Activated CD4-positive, CD25-positive, alpha-beta regulatory T cell treated with anti-CD3 and anti-CD28 coated beads, Interleukin-2, amount 50 U/mL, for 24 hours (primary cell): ENCODE measurements at regions not wholly inside any gene's neighbourhood (a gene's known extent, or its start where the extent isn't known, plus 50 kb on each side); places are given as distances from the start of the nearest gene placed in this dataset.
A peak's percentile ranks its signal among the peaks of the same experiment; 100 is the strongest.

Experiments
- ATAC-seq, 2 donors: fragments of 150-1000 bp; cut with Tn5 transposase; one replicate each; pipeline ENCODE4 v1.10.0; 2021; ENCODE audit warnings: mild to moderate bottlenecking in 1 of 2, moderate library complexity in 1 of 2

DNA sequence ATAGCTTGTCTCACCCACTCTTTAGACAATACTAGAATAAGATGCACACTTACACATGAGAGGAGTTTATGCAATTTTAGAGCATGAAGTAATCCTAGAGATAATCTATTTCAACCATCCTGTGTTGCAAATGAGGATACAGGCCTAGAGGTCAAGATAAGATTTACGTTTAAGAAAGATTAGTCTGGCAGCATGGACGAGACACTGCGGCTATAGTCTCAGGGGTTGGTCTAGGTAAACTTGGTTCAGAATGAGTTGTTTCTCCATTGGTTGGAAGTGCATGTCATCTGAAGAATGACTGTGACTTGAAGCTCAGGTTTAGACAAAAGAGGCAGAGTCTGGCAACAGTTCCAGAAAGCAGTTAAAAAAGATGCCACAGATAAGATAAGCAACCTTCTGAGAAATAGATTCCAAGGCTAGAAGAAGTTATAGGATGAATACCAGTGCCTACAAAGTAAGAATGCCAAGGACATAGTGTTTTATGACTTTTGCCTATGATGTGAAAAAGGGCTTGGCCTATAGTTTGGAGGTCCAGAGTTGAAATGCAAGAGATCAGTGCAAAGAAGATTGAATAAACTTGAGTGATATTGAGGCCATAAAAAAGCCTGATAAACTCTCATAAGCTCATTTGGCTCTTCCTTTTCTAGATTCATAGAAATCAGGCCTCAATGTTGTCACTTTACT, 631.0 kb downstream of the SQOR start:
- ATAC-seq, result no peak

DNA sequence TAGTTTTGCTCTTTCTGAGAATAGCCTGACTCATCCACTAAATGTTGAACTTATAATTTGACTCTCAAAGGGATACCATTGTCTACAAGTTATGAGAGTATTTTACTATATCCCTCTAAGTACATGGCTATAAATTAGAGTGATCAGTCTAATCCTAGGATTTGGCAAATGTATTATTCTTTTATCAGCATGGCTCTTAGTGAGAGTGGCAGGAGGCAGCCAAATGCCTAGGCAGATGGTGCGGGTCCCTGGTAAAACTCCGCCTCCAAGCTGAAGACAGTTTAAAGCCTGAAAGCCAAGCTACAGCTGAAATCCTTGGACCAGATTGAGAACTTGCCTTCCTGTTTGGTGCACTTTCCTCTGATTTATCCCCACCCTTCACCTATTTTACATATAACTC, 631.8 kb downstream of the SQOR start:
- ATAC-seq, result no peak

DNA sequence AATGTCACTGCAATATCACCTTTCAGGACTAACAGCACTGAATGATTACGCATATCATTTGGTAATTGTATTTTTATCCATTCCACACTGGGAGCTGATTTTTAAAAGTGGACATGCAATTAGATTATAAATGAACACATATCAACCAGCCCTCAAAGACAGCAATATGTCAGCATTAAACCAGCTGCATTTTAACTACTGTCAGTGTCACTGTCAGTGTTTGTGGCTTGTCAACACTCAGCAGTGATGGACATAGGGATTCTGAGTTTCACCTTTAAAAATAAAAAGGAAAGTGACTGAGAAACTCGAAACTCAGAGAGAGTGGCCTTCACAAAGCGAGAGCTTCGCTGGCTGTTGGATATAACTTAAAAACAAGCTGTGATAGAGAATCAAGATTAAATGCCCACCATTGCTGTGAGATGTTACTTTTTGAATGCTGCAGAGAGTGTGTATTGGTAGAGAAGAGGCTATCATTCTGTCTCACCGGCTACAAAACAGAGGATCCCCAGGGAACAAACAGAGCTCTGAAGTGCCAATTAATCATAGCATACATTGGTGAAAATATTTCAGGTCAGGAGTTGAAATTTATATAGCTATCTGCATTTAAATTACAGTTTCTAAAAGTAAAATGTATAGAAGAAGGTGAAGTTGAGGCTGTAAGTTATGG, 635.8 kb downstream of the SQOR start:
- no peak for ATAC-seq

DNA sequence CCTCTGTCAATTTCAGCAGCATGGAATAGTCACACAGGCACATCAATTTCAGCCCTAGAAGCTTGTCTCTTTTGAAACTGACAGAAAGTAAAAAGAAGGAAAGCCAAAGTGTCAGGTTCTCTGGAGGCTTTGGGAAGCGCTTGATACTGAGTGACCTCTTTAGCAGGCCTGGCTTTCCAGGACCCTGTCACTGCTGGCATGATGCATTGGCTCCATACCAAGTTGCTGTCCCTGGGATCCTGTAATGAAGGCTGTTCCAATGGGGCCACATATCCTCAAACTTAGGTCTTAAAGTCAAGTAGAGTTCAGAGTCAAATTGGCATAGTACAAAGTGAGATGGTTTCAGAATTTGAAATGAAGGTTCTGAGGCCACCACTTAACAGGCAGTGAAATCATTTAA, 640.9 kb downstream of the SQOR start:
- ATAC-seq, result no peak

DNA sequence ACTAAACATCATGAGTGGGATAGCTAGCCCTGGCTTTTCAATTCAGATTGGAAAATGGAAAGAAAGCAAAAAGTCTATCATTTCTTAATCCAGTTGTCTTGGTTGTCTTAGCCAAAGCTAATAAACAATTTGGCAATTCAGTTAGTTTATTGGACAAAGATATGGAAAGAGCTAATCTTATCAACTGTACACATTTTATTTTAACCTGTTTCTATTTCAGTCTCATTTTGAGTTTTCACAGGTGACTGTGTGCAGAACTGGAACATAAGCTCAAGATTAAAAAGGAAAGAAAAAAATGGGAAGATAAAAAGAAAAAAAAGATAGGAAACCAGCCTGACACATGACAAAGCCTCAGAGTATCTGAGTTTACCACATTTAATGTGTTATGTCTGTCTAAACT, 642.6 kb downstream of the SQOR start:
- ATAC-seq, result no peak

DNA sequence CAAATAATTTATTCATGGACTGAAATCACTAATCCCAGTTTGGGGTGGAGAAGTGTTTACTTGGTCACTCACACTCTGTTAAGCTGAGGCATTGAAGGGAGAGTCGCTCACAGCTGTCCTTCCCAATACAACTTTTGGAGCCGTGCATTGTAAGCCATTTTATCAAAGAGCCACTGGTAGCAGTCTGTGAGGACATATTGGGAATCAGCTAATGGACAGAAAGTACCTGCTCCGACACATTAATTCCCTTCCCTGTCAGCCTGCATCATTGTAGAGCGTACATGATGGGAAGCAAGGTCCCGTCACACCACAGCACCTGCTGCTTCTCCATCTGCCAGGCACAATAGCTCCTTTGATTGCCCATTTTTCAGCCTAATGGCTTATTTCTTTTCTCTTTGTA, 643.2 kb downstream of the SQOR start:
- no peak for ATAC-seq

DNA sequence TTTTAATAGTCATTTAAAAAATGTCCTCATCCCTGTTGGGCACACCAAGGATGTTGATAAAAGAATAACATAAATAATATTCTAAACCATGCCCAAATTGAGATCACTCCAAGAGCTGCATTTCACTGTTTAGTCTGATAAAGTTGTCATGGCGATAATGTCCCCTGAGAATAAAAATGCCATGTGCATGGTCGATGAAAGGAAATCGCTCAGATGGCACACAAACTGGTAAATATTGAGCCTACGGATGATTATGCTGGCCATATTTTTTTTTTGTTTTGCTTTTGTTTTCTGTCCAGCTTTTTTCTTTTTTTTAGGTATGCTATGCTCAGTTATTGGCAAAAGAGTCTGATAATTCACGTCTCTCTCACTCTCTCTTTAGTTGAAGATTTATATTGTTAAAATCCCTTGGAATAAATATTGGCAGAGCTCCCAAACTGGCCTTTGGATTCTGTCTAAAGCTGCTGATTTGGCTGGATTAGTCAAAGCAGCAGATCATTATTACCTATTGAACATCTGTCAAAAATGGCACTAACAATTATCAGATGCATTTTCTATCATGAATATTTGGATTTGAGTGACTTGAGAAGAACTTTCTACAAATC, 643.8 kb downstream of the SQOR start:
- ATAC-seq, result no peak

DNA sequence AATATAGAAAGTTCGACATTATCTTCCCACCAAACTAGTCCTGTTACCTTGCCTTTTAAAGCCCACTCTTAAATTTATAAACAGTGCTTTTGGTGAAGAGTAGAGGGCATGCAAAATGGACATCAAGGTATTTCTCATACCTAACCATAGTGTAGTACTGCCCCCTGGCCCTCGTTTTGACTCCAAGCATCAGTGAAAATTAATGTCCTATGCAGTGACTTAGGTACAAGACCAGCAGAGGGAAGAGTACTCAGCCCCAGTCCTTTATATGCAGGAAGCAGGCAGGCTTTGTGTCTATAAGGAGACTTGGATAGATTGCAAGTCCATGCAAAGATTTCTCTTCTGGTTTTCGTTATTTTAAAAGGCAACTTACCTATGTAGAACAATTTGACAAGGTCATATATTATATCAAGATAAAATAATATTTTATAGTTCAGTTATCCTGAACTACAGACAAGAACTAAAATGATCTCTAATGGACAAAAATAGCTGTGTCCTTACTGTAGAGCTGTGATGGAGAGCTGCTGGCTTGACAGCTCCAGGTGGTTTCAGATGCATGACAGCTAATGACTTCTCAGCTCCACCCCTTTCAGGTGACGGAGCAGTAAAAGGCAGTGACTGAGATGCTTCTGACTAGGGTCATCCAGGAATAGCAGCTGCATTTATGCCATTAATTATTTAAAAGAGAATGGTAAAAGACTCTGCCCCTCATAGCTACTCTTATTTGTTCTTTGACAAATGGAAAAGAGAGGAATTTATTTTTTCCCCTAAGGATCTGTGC, 646.1 kb downstream of the SQOR start:
- no peak for ATAC-seq

DNA sequence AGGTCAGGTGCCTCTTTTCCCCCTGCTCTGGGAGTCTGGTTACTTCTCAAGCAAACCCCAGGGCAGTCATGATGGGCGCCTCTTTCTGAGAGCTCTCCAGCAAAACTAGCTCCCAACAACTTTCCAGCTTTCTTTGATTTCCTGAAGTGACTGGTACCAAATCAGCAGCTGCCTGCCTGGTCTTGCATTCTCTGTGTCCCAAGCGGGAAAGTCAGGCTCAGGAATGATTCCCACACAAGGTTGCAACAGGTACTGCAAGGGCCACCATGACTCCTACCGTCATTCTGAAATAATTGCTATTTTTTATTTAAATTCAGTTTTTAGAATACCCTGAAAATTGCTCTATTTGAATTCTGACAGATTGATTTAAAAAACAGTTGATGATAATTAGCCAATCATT, 658.7 kb downstream of the SQOR start:
- no peak for ATAC-seq

DNA sequence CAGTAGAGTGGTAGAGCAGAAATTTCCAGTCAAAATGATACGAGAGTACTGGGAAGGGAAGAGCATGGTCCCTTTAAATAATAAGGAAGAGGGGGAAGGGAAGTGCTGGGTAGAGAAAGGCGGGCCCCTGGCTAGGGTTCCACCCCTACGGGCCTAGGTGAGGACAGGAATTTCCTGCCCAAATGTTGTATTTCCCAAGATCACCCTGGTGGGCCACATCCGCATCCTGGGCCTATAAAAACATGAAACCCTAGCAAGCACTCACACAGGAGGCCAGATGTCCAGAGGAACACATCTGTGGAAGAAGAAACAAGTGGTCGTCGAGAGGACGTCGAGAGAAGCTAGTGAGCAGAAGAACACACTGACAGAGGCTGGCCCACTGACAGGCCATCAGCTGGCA, 661.2 kb downstream of the SQOR start:
- ATAC-seq, result no peak

DNA sequence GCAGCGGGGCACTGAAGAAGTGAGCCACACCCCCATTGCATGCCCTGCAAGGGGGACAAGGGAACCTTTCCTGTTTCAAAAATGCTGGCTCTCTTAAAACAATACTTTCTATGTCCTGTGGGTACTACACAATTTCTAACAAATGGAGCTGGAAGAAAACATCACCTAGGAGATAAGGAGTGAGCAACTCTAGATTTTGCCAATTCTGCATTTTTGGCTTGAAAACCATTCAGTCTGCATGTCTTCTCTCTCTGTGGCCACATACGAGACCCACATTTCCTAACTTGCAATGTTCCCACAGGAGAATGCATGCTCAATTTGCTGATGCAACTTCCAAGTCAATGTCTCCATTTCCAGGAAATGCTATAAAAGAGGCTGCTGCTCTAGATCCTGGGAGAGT, 662.0 kb downstream of the SQOR start:
- ATAC-seq, result no peak

DNA sequence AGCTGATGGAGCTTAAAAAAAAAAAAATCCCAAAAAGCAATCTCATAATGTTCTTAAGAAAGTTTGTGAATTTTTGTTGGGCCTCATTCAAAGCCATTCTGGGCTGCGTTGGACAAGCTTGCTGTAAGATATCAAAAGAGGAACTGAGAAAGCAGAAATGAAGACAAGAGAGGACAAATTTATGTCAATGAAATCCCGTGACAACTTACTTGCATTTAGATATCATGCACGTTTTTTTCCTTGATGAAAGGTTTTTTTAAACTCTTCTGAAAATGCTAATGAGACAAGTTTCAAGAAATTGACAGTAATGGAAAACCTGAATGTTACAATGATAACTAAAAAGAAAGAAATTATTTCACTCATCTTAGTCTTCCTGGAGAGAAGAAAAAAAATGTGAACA, 662.9 kb downstream of the SQOR start:
- no peak for ATAC-seq

DNA sequence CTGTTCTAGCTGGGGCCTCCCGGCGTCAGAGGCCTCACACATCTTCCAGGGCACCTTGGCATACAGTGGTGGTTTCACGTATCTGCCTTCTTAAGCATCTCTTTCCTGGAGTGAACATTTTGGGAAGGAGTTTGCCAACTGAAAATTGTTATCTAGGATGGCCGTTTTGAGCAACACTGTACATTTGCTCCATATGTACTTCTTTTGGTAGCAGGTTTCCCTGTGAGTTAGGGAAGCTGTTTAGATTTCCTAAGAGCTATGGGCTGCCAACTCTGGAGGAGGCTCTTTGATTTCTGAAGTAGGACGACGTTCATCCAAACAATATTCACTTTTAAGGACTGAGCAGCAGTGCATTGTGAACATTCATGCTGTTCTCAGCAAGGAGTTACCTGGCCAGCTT, 665.9 kb downstream of the SQOR start:
- ATAC-seq, result no peak

DNA sequence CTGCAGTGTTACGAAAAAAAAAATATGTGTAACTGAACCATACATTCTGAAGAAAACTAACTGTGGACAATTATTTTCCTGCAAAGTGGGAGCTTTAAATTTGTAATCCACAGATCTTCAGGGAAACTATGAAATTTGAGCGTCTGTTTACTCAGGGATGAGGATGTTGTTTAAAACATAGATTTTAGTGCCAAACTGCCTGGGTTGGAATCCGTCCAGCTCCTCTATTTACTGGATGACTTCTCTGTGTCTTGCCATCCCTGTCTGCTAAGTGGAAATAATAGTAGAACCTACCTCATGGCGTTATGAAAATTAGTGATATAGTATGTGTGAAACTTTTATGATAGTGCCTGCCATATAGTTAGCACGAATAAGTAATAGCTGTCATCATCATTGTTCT, 666.5 kb downstream of the SQOR start:
- no peak for ATAC-seq

DNA sequence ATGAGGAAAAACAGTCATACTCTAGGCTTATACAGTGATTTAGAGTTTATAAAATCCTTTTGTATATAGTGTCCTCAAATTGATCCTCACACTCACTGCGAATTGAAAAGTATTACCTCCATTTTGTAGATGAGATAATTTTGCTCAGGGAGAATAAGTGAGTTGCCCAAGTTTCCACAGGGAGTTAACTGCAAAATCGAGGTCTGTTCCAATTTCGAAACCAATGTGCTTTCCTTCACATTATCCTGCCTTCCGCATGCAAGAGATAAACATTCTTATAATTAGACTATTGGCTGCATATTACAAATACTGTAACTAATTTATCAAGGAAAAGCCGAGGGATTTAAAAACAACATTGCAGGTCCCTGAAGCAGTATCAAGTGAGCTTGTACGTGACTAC, 667.0 kb downstream of the SQOR start:
- no peak for ATAC-seq

DNA sequence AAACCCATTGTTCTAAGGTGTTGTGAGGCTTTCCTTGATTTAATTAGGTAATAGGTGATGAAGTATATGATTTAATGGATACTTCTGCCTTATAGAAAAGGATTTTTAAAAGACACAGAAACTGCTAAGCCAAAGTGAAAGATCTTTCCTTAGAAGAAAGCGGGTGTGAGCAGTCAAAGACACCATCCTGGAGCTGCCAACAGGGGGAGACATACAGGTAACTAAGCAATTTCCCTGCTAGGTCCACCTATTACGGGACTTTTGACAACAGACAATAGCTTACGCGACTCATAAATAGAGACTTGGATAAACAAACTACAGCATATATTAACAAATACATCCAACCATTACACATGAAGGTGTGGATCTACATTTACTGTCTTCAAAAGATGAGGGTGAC, 669.5 kb downstream of the SQOR start:
- no peak for ATAC-seq

DNA sequence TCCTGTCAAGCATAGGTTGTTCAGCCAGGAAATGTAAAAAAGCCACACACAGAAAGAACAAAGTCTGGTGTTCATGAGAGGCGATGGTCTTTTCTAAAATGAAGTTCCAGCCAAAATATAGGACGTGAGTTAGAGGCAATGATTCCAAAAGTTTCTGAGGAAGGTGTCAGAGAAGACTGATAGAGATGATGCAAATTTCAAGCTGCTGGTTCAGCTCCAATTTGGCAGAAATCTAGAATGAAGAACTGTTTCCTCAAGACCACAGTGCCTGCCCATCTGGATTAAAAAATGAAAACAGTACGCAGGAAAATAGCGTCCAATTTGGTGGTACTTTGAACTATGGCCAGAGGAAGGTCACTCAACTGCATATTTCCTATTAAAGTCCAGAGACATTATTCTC, 672.9 kb downstream of the SQOR start:
- no peak for ATAC-seq

DNA sequence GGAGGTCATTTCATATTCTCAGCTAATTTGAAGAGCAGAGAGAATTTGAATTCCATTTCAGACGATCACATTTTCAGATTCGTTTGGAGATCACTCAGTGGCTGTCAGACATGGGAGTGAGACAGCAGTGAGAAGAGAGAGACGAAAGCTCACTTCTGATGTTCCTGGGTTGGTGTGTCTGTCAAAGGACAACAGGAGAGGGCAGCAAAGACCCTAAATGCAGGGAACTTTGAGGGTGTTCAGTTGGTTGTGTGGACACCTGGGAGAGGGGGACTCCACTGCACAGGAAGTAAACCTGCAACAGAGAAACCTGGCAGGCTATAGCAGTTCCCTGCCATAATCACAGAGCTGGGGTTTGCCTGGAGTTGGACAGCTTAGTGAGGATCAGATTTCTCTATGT, 675.1 kb downstream of the SQOR start:
- no peak for ATAC-seq

DNA sequence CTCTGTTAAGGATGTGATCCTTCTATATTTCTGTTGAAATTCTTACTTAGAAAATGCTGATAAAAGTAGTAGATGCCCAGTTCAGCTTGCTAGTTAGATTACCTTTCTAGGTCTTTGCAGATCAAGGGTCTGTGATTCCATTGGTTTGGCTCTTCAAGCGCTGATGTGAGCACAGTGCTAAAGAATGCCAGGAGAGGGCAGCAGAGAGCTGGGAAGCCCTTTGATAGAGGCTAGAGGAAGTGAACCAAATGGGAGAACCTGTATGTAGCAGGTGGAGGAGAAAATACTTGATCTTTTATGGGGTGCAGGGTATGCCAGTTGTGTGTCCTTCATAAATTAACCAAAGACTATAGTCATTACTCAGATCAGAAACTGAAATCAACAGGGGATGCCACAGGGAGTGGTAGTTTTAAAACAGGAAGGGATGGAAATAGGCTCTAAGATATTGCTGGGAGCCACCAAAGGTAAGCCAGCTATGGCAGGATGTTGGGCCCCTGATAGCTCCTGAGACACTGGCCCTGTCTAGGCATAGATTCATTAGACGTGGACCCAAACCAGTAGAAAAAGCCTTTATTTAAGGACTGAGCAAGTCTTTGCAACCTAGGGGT, 677.4 kb downstream of the SQOR start:
- peak; percentile 45 to 56 for ATAC-seq

DNA sequence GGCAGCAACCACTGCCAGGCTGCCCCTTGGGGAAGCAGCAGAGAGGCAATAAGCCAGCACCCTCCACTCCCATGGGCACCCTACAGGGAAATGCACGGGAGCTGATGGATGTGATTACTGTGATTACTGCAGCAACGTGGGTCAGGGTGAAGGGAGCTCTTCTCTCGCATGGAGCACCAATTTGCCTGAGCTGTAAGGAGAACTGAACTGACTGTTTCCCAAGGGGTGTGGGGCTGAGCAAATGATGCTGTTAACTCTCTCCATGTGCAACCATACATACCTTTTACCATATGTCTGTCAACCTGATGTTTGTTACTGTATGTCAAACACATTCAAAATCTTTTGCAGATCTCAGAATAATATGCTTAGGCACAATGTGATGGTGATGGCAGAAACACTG, 680.6 kb downstream of the SQOR start:
- no peak for ATAC-seq

DNA sequence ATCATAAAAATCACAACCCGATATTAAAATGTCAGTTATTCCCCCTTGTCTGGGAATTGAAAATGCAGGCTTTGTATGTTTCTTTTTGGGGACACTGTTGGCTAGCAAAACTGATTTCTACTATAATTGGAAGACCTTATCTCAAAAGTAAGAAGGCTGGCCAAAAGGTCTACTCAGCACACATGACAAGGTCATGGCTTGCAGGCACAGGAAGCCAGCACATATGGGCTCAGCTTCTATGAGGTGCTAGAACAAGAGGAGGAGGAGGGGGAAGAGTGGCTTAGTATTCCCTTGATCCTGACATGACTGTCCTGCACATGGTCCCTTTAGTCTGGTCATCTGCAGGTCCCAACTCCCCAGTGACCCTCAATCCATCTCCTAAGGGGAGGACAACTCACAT, 681.2 kb downstream of the SQOR start:
- ATAC-seq, result no peak

DNA sequence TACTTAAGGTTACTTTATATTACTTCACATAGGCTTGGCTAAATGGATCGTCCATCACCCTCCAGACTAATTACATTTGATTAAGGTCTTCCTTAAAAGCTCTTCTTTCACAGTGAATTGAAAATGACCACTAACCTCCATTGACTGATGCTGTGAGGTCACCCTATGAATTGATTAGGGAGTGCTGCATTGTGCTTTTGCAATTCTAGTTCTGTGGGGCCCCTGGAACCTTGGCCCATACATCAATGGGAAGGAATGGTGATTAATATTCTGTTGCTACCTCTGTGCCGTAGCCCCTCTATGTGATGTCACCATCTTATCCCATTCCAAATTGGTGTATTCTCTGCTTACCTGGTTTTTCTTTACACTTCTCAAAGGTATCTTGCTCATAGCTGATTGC, 682.2 kb downstream of the SQOR start:
- ATAC-seq, result no peak

DNA sequence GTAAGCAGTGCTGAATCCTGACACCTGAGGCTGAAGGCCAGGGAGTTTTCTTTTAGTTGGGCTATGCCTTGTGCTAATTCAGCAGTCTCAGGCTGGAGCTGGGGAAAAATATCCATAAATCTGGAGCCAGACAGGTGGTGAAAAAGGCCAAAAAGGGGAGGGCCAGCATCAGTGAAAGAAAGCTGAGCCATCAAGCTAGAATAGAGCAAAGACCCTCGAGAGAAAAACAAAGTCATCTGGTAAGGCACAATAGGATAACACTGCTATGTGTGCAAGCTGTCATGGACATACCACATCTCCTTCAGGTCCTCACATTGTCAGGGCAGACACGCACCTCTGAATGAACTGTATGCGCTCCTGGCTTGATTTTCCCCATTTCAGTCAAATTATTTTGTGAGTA, 687.9 kb downstream of the SQOR start:
- no peak for ATAC-seq
